ENCODE measurements at regions not wholly inside any gene's neighbourhood (a gene's known extent, or its start where the extent isn't known, plus 50 kb on each side); places are given as distances from the start of the nearest gene placed in this dataset.

- ChIA-PET POLR2A (no interaction called here), CTCF (interaction anchor here (1.0 kb wide), 1 partner anchor 641 kb away, joined by 3 read pairs; no protein-coding TSS in a partner anchor)
- DNase-seq (ENCODE audit: low spot score): no peak
Measured at GRCh38 chr13:75214846-75215245, 267.1 kb downstream of the TBC1D4 start.

GRCh38 chr13:75202981-75203380, 279.0 kb downstream of the TBC1D4 start:
- H3K36me3 Mint-ChIP-seq: peaks cover 18% of the 10 kb centered on the region
- CTCF ChIA-PET: no interaction called here
- H3K4me3 Mint-ChIP-seq: no peak overlapping the region
- no peaks in the 10 kb centered on the region for H3K27me3 Mint-ChIP-seq (ENCODE audit: low read depth)
- H3K9me3 Mint-ChIP-seq: peaks cover 31% of the 10 kb centered on the region
- POLR2A ChIA-PET: no interaction called here
- H3K27ac Mint-ChIP-seq: no peak overlapping the region
- DNase-seq (ENCODE audit: low spot score) (no peak), ATAC-seq (no peak)
- no peaks in the 10 kb centered on the region for H3K4me1 Mint-ChIP-seq
- TF ChIP-seq ZBTB21 (CRISPR knock-in tag; IDR thresholded peaks at IDR 0.05; ENCODE audit: borderline replicate concordance) (no peak), JAZF1 (CRISPR knock-in tag; IDR thresholded peaks at IDR 0.05) (no peak), CBFB (CRISPR knock-in tag; IDR thresholded peaks at IDR 0.05; ENCODE audit: low read depth) (no peak), CREM (CRISPR knock-in tag; IDR thresholded peaks at IDR 0.05) (no peak), ZNF416 (CRISPR knock-in tag; IDR thresholded peaks at IDR 0.05) (no peak), ZNF512 (CRISPR knock-in tag; IDR thresholded peaks at IDR 0.05; ENCODE audit: borderline replicate concordance) (no peak), IRF2 (CRISPR knock-in tag; IDR thresholded peaks at IDR 0.05; ENCODE audit: borderline replicate concordance, low read depth) (no peak), ZBTB43 (CRISPR knock-in tag; IDR thresholded peaks at IDR 0.05) (no peak), SMAD4 (CRISPR knock-in tag; IDR thresholded peaks at IDR 0.05) (no peak), E2F4 (CRISPR knock-in tag; IDR thresholded peaks at IDR 0.05; ENCODE audit: borderline replicate concordance, low read depth) (no peak), ZNF396 (CRISPR knock-in tag; IDR thresholded peaks at IDR 0.05; ENCODE audit: borderline replicate concordance) (no peak), NR1H2 (CRISPR knock-in tag; IDR thresholded peaks at IDR 0.05) (no peak)

More at GRCh38 chr13:75214846-75215245, 267.1 kb downstream of the TBC1D4 start:
- Mint-ChIP-seq H3K27me3 (ENCODE audit: low read depth) (no peaks in the 10 kb centered on the region; the same call in 1 of the 2 replicates), H3K4me3 (no peak overlapping the region), H3K4me1 (peaks cover 1% of the 10 kb centered on the region), H3K36me3 (no peaks in the 10 kb centered on the region), H3K27ac (no peak overlapping the region), H3K9me3 (peaks cover 13% of the 10 kb centered on the region)
- no peak for ATAC-seq
- TF ChIP-seq ZNF416 (CRISPR knock-in tag; IDR thresholded peaks at IDR 0.05): no peak
- TF ChIP-seq USF1 (CRISPR knock-in tag; IDR thresholded peaks at IDR 0.05): no peak
- TF ChIP-seq ATF3 (CRISPR knock-in tag; conservative IDR thresholded peaks at IDR 0.05): no peak
- TF ChIP-seq FOXP1 (CRISPR knock-in tag; IDR thresholded peaks at IDR 0.05; ENCODE audit: borderline replicate concordance): no peak
- TF ChIP-seq MXD4 (CRISPR knock-in tag; IDR thresholded peaks at IDR 0.05; ENCODE audit: borderline replicate concordance): no peak
- TF ChIP-seq NR3C1 (CRISPR knock-in tag; conservative IDR thresholded peaks at IDR 0.05; ENCODE audit: low read depth): no peak
- TF ChIP-seq ZNF317 (CRISPR knock-in tag; IDR thresholded peaks at IDR 0.05; ENCODE audit: borderline replicate concordance, low read depth): no peak
- no peak for TF ChIP-seq PRDM15 (CRISPR knock-in tag; IDR thresholded peaks at IDR 0.05)
- no peak for TF ChIP-seq ZBTB21 (CRISPR knock-in tag; IDR thresholded peaks at IDR 0.05; ENCODE audit: borderline replicate concordance)
- no peak for TF ChIP-seq ATF2 (CRISPR knock-in tag; IDR thresholded peaks at IDR 0.05; ENCODE audit: borderline replicate concordance, low read depth)
- TF ChIP-seq EMX1 (CRISPR knock-in tag; IDR thresholded peaks at IDR 0.05): no peak
- no peak for TF ChIP-seq CBFB (CRISPR knock-in tag; IDR thresholded peaks at IDR 0.05; ENCODE audit: low read depth)

Measured in WTC11 (cell line).